SK-N-SH (cell line): ENCODE measurements at regions not wholly inside any gene's neighbourhood (a gene's known extent, or its start where the extent isn't known, plus 50 kb on each side); places are given as distances from the start of the nearest gene placed in this dataset.

Experiments
- CTCF ChIA-PET: fragments of 300-600, 350-600 bp; formaldehyde crosslinking; extraction: SDS; loops from one replicate; lab custom pipeline; 2021; lab: Yijun Ruan, JAX
- POLR2A ChIA-PET: fragments of 350-600 bp; sonication (Branson Sonifier 250); formaldehyde crosslinking; extraction: SDS; loops from one replicate; lab custom pipeline; 2020; ENCODE audit warnings: antibody characterized with exemption, inconsistent platforms; lab: Yijun Ruan, JAX
- DNase-seq: peaks from one replicate; pipeline ENCODE4 v3.0.0; 2012
- H2AFZ ChIP-seq: fragments of 200-600 bp; sonication (generic); 2 replicates; pipeline ENCODE4 v1.8.1; 2016; ENCODE audit warnings: antibody characterized with exemption, mild to moderate bottlenecking, low read depth
- H3F3A ChIP-seq: fragments of 200-600 bp; sonication (generic); replicated peaks from 2 replicates; pipeline ENCODE3; 2016; ENCODE audit warnings: antibody characterized with exemption, mild to moderate bottlenecking; ENCODE audit not compliant: insufficient read depth
- H3K27ac ChIP-seq, 2 experiments: fragments of 200-500 bp in 1 of 2; fragments of 200-600 bp in 1 of 2; sonication (Bioruptor generic) in 1 of 2; sonication (generic), shearing (Covaris generic) in 1 of 2; 2 replicates each; pipeline versions ENCODE4 v1.5.1 to v1.6.1; 2014 to 2016; ENCODE audit warnings: low read depth in 2 of 2, inconsistent platforms in 1 of 2, low read length in 1 of 2, mild to moderate bottlenecking in 1 of 2, mixed read lengths in 1 of 2
- H3K27me3 ChIP-seq: fragments of 200-600 bp; sonication (generic), shearing (Covaris generic); 2 replicates; pipeline ENCODE4 v1.6.1; 2016; ENCODE audit warnings: mixed run types; ENCODE audit not compliant: insufficient read depth
- H3K36me3 ChIP-seq, 2 experiments: fragments of 200-500 bp in 1 of 2; fragments of 200-600 bp in 1 of 2; sonication (Bioruptor generic) in 1 of 2; sonication (generic) in 1 of 2; replicated peaks in 1 of 2; 2 replicates each; pipeline versions ENCODE3 to v1.5.1; 2014 to 2016; ENCODE audit warnings: low read length in 1 of 2, mild to moderate bottlenecking in 1 of 2; ENCODE audit not compliant: insufficient read depth in 2 of 2, control insufficient read depth in 1 of 2
- H3K4me1 ChIP-seq, 2 experiments: fragments of 200-500 bp in 1 of 2; fragments of 200-600 bp in 1 of 2; sonication (Bioruptor generic) in 1 of 2; sonication (generic), shearing (Covaris generic) in 1 of 2; 2 replicates each; pipeline versions ENCODE4 v1.5.1 to v1.6.1; 2014 to 2016; ENCODE audit warnings: low read depth in 1 of 2, low read length in 1 of 2, mixed run types in 1 of 2; ENCODE audit not compliant: insufficient read depth in 2 of 2, control insufficient read depth in 1 of 2
- H3K4me2 ChIP-seq: fragments of 200-600 bp; sonication (generic), shearing (Covaris generic); 2 replicates; pipeline ENCODE4 v1.6.1; 2017; ENCODE audit warnings: mixed run types
- H3K4me3 ChIP-seq, 2 experiments: fragments of 200-500 bp in 1 of 2; fragments of 200-600 bp in 1 of 2; sonication (Bioruptor generic) in 1 of 2; sonication (generic), shearing (Covaris generic) in 1 of 2; 2 replicates each; pipeline versions ENCODE4 v1.5.1 to v1.8.1; 2014 to 2016; ENCODE audit warnings: low read depth in 2 of 2, inconsistent platforms in 1 of 2, low read length in 1 of 2, mild to moderate bottlenecking in 1 of 2, mixed read lengths in 1 of 2, moderate library complexity in 1 of 2
- H3K79me2 ChIP-seq: fragments of 200-600 bp; sonication (generic); 2 replicates; pipeline ENCODE4 v1.8.1; 2017; ENCODE audit warnings: mild to moderate bottlenecking; ENCODE audit not compliant: insufficient read depth
- H3K9ac ChIP-seq: fragments of 200-600 bp; sonication (generic); 2 replicates; pipeline ENCODE4 v1.6.1; 2017; ENCODE audit warnings: mixed run types
- H3K9me2 ChIP-seq: fragments of 200-600 bp; sonication (generic); 2 replicates; pipeline ENCODE4 v1.6.1; 2017; ENCODE audit warnings: mixed run types
- H3K9me3 ChIP-seq: fragments of 200-600 bp; sonication (generic); 2 replicates; pipeline ENCODE4 v1.6.1; 2017; ENCODE audit warnings: mixed run types, mild to moderate bottlenecking, moderate library complexity
- H4K20me1 ChIP-seq: fragments of 200-600 bp; sonication (generic); 2 replicates; pipeline ENCODE4 v1.6.1; 2017; ENCODE audit warnings: mild to moderate bottlenecking, mixed run types; ENCODE audit not compliant: insufficient read depth
- CTCF ChIP-seq: fragments of 200-600 bp; sonication (generic); IDR thresholded peaks from 2 replicates; pipeline ENCODE4 v1.6.1; 2017; ENCODE audit warnings: antibody characterized with exemption, mild to moderate bottlenecking, moderate library complexity
- EP300 ChIP-seq, 2 experiments: IDR thresholded peaks; 2 replicates each; pipeline versions ENCODE4 v1.4.0 to v1.6.1; 2012; ENCODE audit warnings: borderline replicate concordance in 1 of 2, low read depth in 1 of 2, low read length in 1 of 2
- FOSL2 ChIP-seq: IDR thresholded peaks from 2 replicates; pipeline ENCODE4 v1.4.0; 2012; ENCODE audit warnings: low read depth, mild to moderate bottlenecking, moderate library complexity, borderline replicate concordance
- GABPA ChIP-seq: IDR thresholded peaks from 2 replicates; pipeline ENCODE4 v1.4.0; 2012; ENCODE audit warnings: low read depth, mild to moderate bottlenecking
- JUND ChIP-seq: IDR thresholded peaks from 2 replicates; pipeline ENCODE4 v1.4.0; 2012
- MXI1 ChIP-seq: IDR thresholded peaks from 2 replicates; pipeline ENCODE4 v1.6.1; 2012; ENCODE audit warnings: mild to moderate bottlenecking, low read depth, low read length, improper control_type of control experiment
- NRF1 ChIP-seq: IDR thresholded peaks from 2 replicates; pipeline ENCODE4 v1.6.1; 2012; ENCODE audit warnings: low read depth, mild to moderate bottlenecking, low read length
- POLR2AphosphoS5 ChIP-seq: IDR thresholded peaks from 2 replicates; pipeline ENCODE4 v1.6.1; 2012; ENCODE audit warnings: low read depth, low read length
- RAD21 ChIP-seq: IDR thresholded peaks from 2 replicates; pipeline ENCODE4 v1.6.1; 2012; ENCODE audit warnings: mild to moderate bottlenecking, low read length
- RCOR1 ChIP-seq: fragments of 150-350 bp; IDR thresholded peaks from 2 replicates; pipeline ENCODE4 v1.6.1; 2017; ENCODE audit warnings: antibody characterized with exemption, low read length
- REST ChIP-seq: IDR thresholded peaks from 2 replicates; pipeline ENCODE4 v1.6.1; 2012; ENCODE audit warnings: mild to moderate bottlenecking, low read depth, low read length, moderate library complexity
- RFX5 ChIP-seq: IDR thresholded peaks from 2 replicates; pipeline ENCODE4 v1.6.1; 2012; ENCODE audit warnings: mild to moderate bottlenecking, improper control_type of control experiment, low read length
- RXRA ChIP-seq: IDR thresholded peaks from 2 replicates; pipeline ENCODE4 v1.4.0; 2012; ENCODE audit warnings: low read depth, mild to moderate bottlenecking, borderline replicate concordance
- SIN3A ChIP-seq: IDR thresholded peaks from 2 replicates; pipeline ENCODE4 v1.6.1; 2012; ENCODE audit warnings: low read depth, mild to moderate bottlenecking, low read length, moderate library complexity, borderline replicate concordance
- TCF12 ChIP-seq: IDR thresholded peaks from 2 replicates; pipeline ENCODE4 v1.4.0; 2012
- WGBS: methylation state at CpG from one replicate; pipeline ENCODE4 v1.1.6; 2017; ENCODE audit warnings: low lambda C conversion rate; 5-methylcytosine and 5-hydroxymethylcytosine counted together
- TF ChIP-seq, protein P1 (sequence below): fragments of 150-350 bp; IDR thresholded peaks from 2 replicates; pipeline ENCODE4 v1.6.1; 2016; ENCODE audit warnings: mild to moderate bottlenecking, low read depth, low read length

- Histone ChIP-seq H3K9me2 (no peaks in the 10 kb centered on the region), H3K27ac (no peak overlapping the region), H4K20me1 (no peaks in the 10 kb centered on the region), H3K27me3 (no peaks in the 10 kb centered on the region), H3K9ac (no peak overlapping the region), H3F3A (no peaks in the 10 kb centered on the region), H3K4me3 (no peak overlapping the region), H3K79me2 (no peaks in the 10 kb centered on the region), H2AFZ (no peak overlapping the region), H3K36me3 (no peaks in the 10 kb centered on the region), H3K9me3 (no peaks in the 10 kb centered on the region), H3K4me2 (no peak overlapping the region), H3K4me1 (no peaks in the 10 kb centered on the region)
- 0% methylated on average over 2 of the region's 2 CpGs for WGBS
- TF ChIP-seq, protein P1, sequence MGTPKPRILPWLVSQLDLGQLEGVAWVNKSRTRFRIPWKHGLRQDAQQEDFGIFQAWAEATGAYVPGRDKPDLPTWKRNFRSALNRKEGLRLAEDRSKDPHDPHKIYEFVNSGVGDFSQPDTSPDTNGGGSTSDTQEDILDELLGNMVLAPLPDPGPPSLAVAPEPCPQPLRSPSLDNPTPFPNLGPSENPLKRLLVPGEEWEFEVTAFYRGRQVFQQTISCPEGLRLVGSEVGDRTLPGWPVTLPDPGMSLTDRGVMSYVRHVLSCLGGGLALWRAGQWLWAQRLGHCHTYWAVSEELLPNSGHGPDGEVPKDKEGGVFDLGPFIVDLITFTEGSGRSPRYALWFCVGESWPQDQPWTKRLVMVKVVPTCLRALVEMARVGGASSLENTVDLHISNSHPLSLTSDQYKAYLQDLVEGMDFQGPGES: no peak
- TF ChIP-seq MXI1: no peak
- TF ChIP-seq JUND: no peak
- TF ChIP-seq SIN3A: no peak
- no peak for TF ChIP-seq RXRA
- no peak for TF ChIP-seq CTCF
- TF ChIP-seq RCOR1: no peak
- no peak for TF ChIP-seq RAD21
- no peak for TF ChIP-seq EP300 (IDR thresholded peaks at IDR 0.05; ENCODE audit: borderline replicate concordance in 1 of 2, low read depth in 1 of 2, low read length in 1 of 2)
- no peak for TF ChIP-seq GABPA
- TF ChIP-seq NRF1: no peak
- TF ChIP-seq RFX5: no peak
- no peak for TF ChIP-seq REST
- TF ChIP-seq FOSL2: no peak
- no peak for TF ChIP-seq POLR2AphosphoS5
- no peak for TF ChIP-seq TCF12
- no peak for DNase-seq
- POLR2A ChIA-PET: no interaction called here
- CTCF ChIA-PET: no interaction called here
These were observed 140.7 kb upstream of the PTPRD start for GRCh38 chr9:10753474-10753873.
